ENCODE measurements at regions not wholly inside any gene's neighbourhood (a gene's known extent, or its start where the extent isn't known, plus 50 kb on each side); places are given as distances from the start of the nearest gene placed in this dataset.

DNA sequence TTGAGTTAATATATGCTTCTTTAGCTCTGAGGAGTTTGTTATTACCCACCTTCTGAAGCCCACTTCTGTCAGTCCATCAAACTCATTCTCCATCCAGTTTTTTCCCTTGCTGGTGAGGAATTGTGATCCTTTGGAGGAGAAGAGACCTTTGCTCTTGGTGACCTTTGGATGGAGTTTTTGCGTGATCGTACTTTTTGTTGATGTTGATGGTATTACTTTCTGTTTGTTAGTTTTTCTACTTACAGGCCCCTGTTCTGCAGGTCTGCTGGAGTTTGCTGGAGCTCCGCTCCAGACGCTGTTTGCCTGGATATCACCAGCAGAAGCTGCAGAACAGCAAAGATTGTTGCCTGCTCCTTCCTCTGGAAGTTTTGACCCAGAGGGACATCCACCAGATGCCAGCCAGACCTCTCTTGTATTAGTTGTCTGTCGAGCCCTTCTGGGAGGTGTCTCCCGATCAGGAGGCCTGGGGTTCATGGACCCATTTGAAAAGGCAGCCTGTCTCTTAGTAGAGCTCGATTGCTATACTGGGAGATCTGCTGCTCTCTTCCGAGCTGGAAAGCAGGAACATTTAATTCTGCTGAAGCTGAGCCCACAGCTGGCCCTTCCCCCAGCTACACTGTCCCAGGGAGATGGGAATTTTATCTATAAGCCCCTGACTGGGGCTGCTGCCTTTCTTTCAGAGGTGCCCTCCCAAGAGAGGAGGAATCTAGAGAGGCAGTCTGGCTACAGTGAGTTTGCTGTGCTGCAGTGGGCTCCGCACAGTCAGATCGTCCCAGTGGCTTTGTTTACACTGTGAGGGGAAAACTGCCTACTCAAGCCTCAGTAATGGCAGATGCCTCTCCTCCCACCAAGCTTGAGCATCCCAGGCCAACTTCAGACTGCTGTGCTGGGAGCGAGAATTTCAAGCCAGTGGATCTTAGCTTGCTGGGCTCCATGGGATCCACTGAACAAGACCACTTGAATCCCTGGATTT lies 445.5 kb downstream of the MAN2A1 start:
- no peaks in the 10 kb centered on the region for H3K4me1 ChIP-seq (ENCODE audit: control insufficient read depth, insufficient read depth, low read length)
- WGBS (ENCODE audit: insufficient coverage, insufficient replicate concordance, low lambda C conversion rate, missing lambda C conversion rate), result 49% methylated on average over 11 of the region's 11 CpGs
- H3K9me3 ChIP-seq (replicated peaks; ENCODE audit: control insufficient read depth, insufficient read depth, low read length), result no peaks in the 10 kb centered on the region
- no peak overlapping the region for H2AFZ ChIP-seq (ENCODE audit: control insufficient read depth, low read depth, low read length)
- SMC1A ChIA-PET (ENCODE audit: uncharacterized antibody, unreplicated experiment), result no interaction called here
- no peaks in the 10 kb centered on the region for H3K79me2 ChIP-seq (ENCODE audit: control insufficient read depth, insufficient read depth, low read length)
- ATAC-seq (no peak), DNase-seq (ENCODE audit: low read depth, low spot score) (no peak), FAIRE-seq (no peak)
- RAD21 ChIA-PET (ENCODE audit: unreplicated experiment), result no interaction called here
- H3K9ac ChIP-seq (ENCODE audit: control insufficient read depth, insufficient read depth, low read length), result no peak overlapping the region
- POLR2A ChIA-PET, result no interaction called here
- H3K27me3 ChIP-seq (replicated peaks in 1 of 2; ENCODE audit: control insufficient read depth in 2 of 2, insufficient read depth in 2 of 2, low read length in 1 of 2), result no peaks in the 10 kb centered on the region
- H3K4me2 ChIP-seq (ENCODE audit: control insufficient read depth, insufficient read depth), result no peak overlapping the region
- no peak overlapping the region for H3K27ac ChIP-seq (ENCODE audit: control insufficient read depth, insufficient read depth)
- intact Hi-C loops (cut with micrococcal nuclease; ENCODE audit: unreplicated experiment), result no loop called here
- TF ChIP-seq RCOR1 (conservative IDR thresholded peaks at IDR 0.05; ENCODE audit: low read depth, low read length) (no peak), ZNF207 (IDR thresholded peaks at IDR 0.05; ENCODE audit: borderline replicate concordance) (no peak), IKZF2 (IDR thresholded peaks at IDR 0.05) (no peak), ZBTB11 (CRISPR knock-in tag; IDR thresholded peaks at IDR 0.05) (no peak)
- TF ChIP-seq, protein P1, sequence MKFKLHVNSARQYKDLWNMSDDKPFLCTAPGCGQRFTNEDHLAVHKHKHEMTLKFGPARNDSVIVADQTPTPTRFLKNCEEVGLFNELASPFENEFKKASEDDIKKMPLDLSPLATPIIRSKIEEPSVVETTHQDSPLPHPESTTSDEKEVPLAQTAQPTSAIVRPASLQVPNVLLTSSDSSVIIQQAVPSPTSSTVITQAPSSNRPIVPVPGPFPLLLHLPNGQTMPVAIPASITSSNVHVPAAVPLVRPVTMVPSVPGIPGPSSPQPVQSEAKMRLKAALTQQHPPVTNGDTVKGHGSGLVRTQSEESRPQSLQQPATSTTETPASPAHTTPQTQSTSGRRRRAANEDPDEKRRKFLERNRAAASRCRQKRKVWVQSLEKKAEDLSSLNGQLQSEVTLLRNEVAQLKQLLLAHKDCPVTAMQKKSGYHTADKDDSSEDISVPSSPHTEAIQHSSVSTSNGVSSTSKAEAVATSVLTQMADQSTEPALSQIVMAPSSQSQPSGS (IDR thresholded peaks at IDR 0.05; ENCODE audit: low read length), result no peak
- TF ChIP-seq, protein P2, sequence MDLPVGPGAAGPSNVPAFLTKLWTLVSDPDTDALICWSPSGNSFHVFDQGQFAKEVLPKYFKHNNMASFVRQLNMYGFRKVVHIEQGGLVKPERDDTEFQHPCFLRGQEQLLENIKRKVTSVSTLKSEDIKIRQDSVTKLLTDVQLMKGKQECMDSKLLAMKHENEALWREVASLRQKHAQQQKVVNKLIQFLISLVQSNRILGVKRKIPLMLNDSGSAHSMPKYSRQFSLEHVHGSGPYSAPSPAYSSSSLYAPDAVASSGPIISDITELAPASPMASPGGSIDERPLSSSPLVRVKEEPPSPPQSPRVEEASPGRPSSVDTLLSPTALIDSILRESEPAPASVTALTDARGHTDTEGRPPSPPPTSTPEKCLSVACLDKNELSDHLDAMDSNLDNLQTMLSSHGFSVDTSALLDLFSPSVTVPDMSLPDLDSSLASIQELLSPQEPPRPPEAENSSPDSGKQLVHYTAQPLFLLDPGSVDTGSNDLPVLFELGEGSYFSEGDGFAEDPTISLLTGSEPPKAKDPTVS (IDR thresholded peaks at IDR 0.05; ENCODE audit: low read depth, low read length), result no peak
- H3K4me3 ChIP-seq, result no peak overlapping the region
- in situ Hi-C loops (cut with MboI), result no loop called here
- no peaks in the 10 kb centered on the region for H4K20me1 ChIP-seq (ENCODE audit: control insufficient read depth, insufficient read depth)
- CTCF ChIA-PET, result no interaction called here
- H3K36me3 ChIP-seq (ENCODE audit: control insufficient read depth in 2 of 2, insufficient read depth in 2 of 2, low read length in 1 of 2), result no peaks in the 10 kb centered on the region
- BruUV-seq (replicated peaks), result no TSS peak

Data from GM12878 (cell line).